ENCODE measurements at regions not wholly inside any gene's neighbourhood (a gene's known extent, or its start where the extent isn't known, plus 50 kb on each side); places are given as distances from the start of the nearest gene placed in this dataset.

DNA sequence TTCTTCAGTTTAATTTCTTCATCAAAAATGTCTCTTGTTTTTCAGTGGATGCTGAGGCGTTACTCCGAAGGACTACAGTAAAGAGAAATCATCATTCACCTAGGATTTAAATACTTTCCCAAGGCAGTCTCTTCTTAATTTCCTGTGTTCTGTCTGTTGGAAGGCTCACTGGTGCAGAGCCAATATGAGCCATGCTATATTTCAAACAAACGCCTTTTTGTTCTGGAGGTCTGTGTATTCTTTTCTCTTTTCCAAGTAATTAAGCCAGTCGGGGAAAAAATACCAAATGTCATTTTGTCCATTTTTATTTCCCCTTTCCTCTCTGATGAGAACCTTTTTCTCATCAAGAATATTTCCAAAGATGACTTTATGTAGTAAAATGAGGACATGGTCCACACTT is 206.5 kb downstream of the RWDD3 start:
- H4K20me1 ChIP-seq (ENCODE audit: low read depth, low read length), result no peaks in the 10 kb centered on the region
- H2AFZ ChIP-seq (ENCODE audit: low read depth, low read length, severe bottlenecking), result no peak overlapping the region

DNA sequence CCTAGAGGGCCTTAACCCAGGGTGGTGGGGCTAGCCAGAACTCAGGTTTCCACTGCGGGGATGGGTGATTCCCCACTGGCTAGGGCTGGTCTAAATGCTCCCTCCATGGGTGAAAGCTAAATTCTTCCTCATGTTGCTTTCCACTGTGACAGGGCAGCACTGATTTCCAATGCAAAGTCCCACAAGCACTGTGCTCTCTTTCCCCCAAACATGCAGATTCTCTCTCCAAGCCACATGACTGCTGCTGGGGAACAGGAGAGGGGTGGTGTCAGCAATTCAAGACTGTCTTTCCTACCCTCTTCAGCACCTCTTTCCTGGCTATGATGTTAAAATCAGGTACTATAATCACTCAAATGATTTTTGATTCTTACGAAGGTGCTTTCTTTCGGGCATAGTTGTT is 215.5 kb downstream of the RWDD3 start:
- Histone ChIP-seq H3K79me2 (ENCODE audit: insufficient read depth, low read length) (no peaks in the 10 kb centered on the region), H3K9me3 (ENCODE audit: insufficient read depth, low read length) (no peaks in the 10 kb centered on the region), H2AFZ (ENCODE audit: low read depth, low read length, severe bottlenecking) (no peak overlapping the region), H3K9me2 (replicated peaks; ENCODE audit: insufficient read depth, low read length) (no peaks in the 10 kb centered on the region), H3K9ac (ENCODE audit: low read length) (no peak overlapping the region), H3K27me3 (ENCODE audit: low read length) (no peaks in the 10 kb centered on the region), H3K4me3 (ENCODE audit: insufficient read depth, low read length, poor library complexity, severe bottlenecking) (no peak overlapping the region), H3F3A (ENCODE audit: insufficient read depth) (no peaks in the 10 kb centered on the region), H3K4me2 (ENCODE audit: low read depth, low read length, poor library complexity, severe bottlenecking) (no peak overlapping the region), H3K27ac (ENCODE audit: low read depth, low read length) (no peak overlapping the region), H3K36me3 (ENCODE audit: low read length) (no peaks in the 10 kb centered on the region), H4K20me1 (ENCODE audit: low read depth, low read length) (no peaks in the 10 kb centered on the region)
- TF ChIP-seq CTCF (IDR thresholded peaks at IDR 0.05; ENCODE audit: insufficient read depth, low read length, poor library complexity, severe bottlenecking), result no peak
- TF ChIP-seq EZH2phosphoT487 (conservative IDR thresholded peaks at IDR 0.05; ENCODE audit: low read length), result no peak

More for the DNA sequence above, 206.5 kb downstream of the RWDD3 start:
- Histone ChIP-seq H3K79me2 (ENCODE audit: insufficient read depth, low read length) (no peaks in the 10 kb centered on the region), H3K27ac (ENCODE audit: low read depth, low read length) (no peak overlapping the region), H3K36me3 (ENCODE audit: low read length) (no peaks in the 10 kb centered on the region), H3K4me2 (ENCODE audit: low read depth, low read length, poor library complexity, severe bottlenecking) (no peak overlapping the region), H3K9me2 (replicated peaks; ENCODE audit: insufficient read depth, low read length) (no peaks in the 10 kb centered on the region), H3F3A (ENCODE audit: insufficient read depth) (no peaks in the 10 kb centered on the region), H3K9me3 (ENCODE audit: insufficient read depth, low read length) (no peaks in the 10 kb centered on the region), H3K9ac (ENCODE audit: low read length) (no peak overlapping the region), H3K4me3 (ENCODE audit: insufficient read depth, low read length, poor library complexity, severe bottlenecking) (no peak overlapping the region), H3K27me3 (ENCODE audit: low read length) (no peaks in the 10 kb centered on the region)
- TF ChIP-seq CTCF (IDR thresholded peaks at IDR 0.05; ENCODE audit: insufficient read depth, low read length, poor library complexity, severe bottlenecking) (no peak), EZH2phosphoT487 (conservative IDR thresholded peaks at IDR 0.05; ENCODE audit: low read length) (no peak)

DNA sequence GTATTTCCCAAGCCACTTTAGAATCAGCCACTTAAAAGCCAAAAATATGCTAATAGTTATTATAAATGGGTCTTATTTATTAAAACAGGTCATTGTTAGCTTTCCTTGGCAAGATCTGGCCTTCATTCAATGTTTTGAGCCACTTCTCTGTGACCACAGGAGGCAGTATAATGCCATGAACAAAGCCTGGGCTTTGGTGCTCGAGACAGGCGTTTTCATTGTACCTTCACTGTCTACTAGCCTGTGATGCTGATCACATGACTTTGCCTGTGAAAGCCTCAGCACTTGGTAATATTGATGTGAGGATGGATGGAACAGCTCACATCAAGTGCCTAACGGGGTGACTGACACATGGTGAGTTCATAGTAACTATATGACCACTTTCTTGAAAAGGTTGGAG is 217.0 kb downstream of the RWDD3 start:
- Histone ChIP-seq H3K27me3 (ENCODE audit: low read length) (no peaks in the 10 kb centered on the region), H3K9ac (ENCODE audit: low read length) (no peak overlapping the region), H3K36me3 (ENCODE audit: low read length) (no peaks in the 10 kb centered on the region)

More for the DNA sequence above, 217.0 kb downstream of the RWDD3 start:
- Histone ChIP-seq H3K79me2 (ENCODE audit: insufficient read depth, low read length) (no peaks in the 10 kb centered on the region), H3K4me3 (ENCODE audit: insufficient read depth, low read length, poor library complexity, severe bottlenecking) (no peak overlapping the region), H3F3A (ENCODE audit: insufficient read depth) (no peaks in the 10 kb centered on the region), H3K4me2 (ENCODE audit: low read depth, low read length, poor library complexity, severe bottlenecking) (no peak overlapping the region), H3K27ac (ENCODE audit: low read depth, low read length) (no peak overlapping the region), H3K9me3 (ENCODE audit: insufficient read depth, low read length) (no peaks in the 10 kb centered on the region), H3K9me2 (replicated peaks; ENCODE audit: insufficient read depth, low read length) (no peaks in the 10 kb centered on the region), H2AFZ (ENCODE audit: low read depth, low read length, severe bottlenecking) (no peak overlapping the region), H4K20me1 (ENCODE audit: low read depth, low read length) (no peaks in the 10 kb centered on the region)
- TF ChIP-seq EZH2phosphoT487 (conservative IDR thresholded peaks at IDR 0.05; ENCODE audit: low read length) (no peak), CTCF (IDR thresholded peaks at IDR 0.05; ENCODE audit: insufficient read depth, low read length, poor library complexity, severe bottlenecking) (no peak)
